IPS DF 19.7 (cell line): ENCODE measurements at regions not wholly inside any gene's neighbourhood (a gene's known extent, or its start where the extent isn't known, plus 50 kb on each side); places are given as distances from the start of the nearest gene placed in this dataset.
A peak's percentile ranks its signal among the peaks of the same experiment; 100 is the strongest.
"Not testable (repeated sequence)": the region's sequence is repeated elsewhere in the genome, so short reads cannot be mapped to it uniquely, and the experiment has no call there.

Source experiments
- DNase-seq: peaks from one replicate; pipeline ENCODE4 v3.0.0-alpha.2; 2013; ENCODE audit warnings: low read depth, low spot score

DNA sequence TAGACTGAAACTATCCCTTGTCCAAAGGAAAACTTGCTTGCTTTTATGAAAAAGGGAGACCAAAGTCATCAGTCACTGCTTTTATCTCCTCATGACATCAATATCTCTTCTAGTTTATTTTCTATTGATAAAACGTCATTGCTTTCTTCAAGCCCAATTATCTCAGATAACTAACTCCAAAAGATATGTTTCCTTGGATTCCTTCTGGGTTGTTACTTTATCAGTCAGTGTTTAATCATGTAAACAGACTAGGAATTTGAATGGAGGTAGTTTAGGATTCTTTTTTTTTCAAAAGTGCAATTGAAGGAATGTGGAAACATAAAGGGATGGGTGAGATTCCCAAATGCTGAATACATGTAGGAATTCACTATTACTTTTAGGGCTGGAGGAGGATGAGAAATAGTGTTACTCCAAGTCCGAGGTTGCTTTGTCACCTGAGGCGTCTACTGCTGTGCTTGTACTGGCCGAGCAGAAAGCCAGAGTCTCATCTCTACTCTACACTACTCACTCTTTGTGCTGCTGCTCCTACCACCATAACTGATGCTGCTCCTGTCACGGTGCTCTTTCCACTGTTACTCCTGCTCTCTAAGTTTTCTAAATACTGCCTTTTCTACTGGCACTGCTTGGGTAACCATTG is 1697.1 kb upstream of the NUDT12 start:
- DNase-seq = no peak

DNA sequence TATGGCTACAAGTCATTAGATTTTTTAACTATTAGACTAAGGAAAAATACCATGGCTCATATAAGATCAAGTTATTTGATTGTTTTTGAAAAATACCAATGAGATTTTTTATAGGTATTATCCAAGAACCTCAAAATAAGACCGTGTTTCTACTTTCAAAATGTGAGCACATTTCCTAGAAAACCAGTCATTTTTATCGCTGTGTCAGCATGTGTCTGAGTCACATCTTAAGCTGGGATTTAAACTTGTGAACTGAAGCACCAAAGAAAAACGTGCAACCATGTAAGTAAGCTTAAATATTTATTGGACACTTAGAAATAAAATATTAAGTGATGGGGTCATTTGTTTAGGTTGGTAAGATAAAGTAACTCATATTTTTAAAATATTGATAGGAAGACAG is 1676.0 kb upstream of the NUDT12 start:
- no peak for DNase-seq

DNA sequence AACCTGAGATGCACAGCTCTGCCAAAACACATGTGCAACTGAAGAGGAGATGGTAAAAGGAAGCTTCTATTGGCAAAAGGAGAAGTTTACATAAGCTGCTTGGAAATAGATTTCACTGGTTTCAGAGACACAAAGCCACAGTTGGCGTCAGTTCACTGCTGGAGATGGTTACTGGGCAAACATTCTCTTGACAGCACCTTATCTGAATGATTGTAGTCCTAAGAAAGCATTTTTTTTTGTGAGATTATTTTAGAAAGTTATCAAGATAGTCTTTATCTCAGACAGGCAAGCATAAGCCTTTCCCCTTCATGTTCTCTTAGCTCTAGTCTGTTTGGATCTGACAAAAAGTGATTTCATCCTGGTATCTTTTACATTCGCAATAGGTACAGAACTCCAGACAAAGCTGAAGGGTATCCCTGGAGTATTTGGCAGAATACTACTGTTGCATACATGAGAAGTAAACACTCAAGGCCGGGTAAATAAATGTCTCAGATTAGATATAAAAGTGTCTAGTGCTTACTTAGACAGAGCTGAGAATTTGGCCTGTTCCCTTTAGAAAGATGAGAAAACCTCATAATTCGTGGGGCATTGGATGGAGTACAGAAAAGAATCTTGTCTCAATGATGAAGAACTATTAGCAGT is 1668.0 kb upstream of the NUDT12 start:
- no peak for DNase-seq

DNA sequence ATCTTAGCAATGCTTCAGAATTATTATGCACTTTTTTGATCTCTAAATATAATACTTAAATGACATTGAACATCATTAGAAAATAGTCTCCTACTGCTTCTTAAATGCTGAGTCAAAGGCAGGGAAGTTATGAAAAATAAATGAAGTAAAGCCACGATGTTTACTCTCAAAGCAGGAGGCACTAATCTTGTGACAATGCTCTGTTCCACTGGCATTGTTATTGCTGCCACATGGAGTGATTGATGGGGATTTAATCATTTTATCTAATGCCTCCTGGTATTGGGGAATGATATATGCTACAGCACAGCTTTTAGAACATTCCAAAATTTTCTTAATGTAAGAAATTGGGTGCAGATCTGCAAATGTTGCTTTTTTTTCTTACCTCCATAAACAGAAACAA is 1655.4 kb upstream of the NUDT12 start:
- no peak for DNase-seq

DNA sequence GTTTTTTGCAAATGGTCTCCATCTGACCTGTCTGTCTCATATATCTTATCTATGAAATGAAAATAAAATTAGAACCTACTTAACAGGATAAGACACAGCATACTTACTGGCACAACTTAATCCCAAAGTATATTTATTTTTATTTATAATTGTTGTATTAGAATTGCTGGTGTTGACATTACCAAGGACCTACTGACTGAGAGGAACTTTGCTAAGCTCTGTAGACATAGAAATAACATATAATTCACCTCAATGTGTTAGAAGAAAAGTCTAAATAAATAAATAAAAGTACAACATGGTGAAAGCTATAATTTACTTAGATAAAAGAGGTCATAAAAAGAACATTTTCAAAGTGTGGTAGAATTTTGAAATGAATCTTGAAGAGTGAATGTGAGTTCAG is 1650.5 kb upstream of the NUDT12 start:
- DNase-seq = no peak

DNA sequence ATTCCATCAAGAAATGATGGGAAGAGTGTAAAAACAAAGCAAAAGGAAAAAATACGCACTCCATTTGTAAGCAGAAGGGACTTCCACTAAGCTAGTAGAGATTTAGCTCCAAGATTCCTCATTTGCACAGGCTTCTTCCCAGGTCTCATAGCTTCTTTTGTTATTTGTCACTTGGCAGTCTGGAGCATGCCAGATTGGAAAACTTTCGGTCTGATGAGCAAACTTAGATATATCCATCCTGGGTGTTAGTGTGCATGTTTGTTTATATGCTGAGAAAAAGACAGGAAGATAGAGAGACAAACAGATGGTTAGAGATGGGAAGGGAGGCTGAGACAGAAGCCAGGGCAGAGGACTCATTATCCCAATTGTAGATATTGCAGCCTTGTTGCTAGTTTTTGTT is 1644.5 kb upstream of the NUDT12 start:
- no peak for DNase-seq

DNA sequence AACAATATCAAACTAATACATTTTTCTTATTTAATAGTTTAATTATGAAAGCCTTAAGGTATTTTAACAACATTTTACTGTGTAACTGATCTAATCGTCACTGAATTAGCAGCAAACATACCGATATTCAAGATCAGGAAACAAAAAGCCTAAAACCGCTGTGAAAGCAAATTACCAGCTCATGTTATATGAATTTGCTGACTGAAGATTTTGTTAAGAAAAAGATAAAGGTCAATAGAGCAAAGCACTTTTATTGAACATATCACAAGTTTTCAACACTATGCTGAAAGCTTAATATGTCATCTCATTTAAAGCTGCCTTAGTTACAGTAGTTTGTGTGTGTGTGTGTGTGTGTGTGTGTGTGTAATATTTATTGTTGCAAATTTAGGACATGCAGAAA is 1634.9 kb upstream of the NUDT12 start:
- no peak for DNase-seq

DNA sequence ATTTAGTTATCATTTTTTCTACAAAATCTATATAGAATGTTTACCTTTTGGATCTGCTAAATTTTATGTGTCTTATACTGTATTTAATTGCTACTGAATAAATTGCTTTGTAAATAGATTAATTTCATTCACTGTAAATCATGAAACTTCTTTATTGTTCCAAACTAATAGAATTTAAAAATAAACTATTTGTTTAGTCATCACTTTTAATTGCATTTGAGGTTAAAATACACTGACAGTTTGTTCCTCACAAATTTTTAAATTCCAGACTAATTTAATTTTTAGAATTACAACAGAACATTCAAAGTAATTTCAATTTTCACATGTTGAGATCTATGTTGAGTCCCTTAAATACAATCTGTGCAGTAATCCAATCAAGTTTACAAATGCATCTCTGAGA is 1633.2 kb upstream of the NUDT12 start:
- DNase-seq = no peak

DNA sequence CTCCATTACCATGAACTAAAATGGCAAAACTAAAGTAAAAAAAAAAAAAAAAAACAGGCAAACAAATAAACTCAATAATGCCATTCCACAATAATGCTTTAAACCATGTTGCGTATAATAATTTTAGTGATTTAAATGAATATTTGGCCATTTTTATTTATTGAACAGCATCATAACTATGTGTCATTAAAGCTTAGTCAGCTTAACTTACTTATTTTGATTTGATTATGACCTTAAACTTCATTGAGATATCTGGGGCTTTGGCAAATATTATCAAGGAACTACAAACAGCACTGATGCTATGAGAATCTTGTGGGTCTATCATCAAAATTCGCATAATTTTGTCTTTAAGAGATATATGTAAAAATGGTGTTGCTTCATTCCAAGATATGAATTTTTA is 1610.3 kb upstream of the NUDT12 start:
- DNase-seq = no peak

DNA sequence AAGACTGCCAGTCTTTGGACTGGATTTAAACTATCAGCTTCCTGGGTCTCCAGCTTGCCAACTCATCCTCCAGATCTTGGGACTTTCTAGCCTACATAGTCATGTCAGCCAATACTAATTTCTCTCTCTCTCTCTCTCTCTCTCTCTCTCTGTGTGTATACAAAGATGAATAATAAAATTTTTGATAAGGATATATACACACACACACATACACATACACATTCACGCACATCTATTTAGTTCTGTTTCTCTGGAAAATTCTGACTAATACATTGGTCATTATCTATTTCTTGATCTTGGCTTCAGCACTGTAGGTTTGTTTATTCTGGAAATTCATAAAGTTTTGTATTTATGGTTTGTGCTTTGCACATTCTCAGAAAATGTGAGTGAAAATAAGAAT is 1606.2 kb upstream of the NUDT12 start:
- DNase-seq = no peak

DNA sequence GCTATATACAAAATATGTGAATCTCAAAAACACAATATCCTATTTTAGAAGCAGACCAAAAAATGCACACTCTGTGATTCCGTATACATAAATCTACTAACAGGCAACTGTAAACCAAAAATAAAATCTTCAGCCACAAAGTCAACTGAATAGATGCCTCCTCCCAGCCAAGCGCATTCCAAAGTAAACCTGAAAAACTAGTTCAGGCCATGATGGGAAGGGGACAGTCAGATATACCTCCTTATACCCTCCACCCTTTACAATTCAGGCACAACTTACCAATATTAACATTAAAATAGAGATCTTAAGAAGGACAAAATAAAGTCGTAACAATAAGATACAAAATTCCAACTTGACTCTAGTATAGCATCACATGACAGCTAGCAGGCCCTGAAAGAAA is 1604.5 kb upstream of the NUDT12 start:
- DNase-seq = peak; percentile 12

DNA sequence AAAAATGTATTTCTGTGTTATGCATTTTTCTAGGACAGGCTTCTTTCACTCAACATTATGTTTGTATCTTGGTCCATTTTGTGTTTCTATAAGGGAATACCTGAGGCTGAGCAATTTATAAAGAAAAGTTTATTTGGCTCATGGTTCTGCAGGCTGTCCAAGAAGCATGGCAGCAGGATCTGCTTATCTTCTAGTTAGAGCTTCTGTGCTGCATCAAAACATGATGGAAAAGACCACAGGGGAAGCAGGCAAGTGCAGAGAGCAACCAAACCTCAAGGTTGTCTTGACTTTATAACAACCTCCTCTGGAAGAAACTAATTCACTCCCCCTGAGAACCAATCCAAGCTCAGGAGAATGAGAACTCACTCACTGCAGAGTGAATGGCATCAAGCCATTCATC is 1601.0 kb upstream of the NUDT12 start:
- DNase-seq = no peak

DNA sequence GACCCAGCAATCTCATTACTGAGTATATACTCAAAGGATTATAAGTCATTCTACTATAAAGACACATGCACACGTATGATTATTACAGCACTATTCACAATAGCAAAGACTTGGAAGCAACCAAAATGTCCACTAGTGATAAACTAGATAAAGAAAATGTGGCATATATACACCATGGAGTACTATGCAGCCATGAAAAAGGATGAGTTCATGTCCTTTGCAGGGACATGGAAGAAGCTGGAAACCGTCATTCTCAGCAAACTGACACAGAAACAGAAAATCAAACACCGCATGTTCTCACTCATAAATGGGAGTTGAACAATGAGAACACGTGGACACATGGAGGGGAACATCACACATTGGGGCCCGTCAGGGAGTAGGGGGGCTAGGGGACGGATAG is 1600.0 kb upstream of the NUDT12 start:
- not testable (repeated sequence) for DNase-seq

DNA sequence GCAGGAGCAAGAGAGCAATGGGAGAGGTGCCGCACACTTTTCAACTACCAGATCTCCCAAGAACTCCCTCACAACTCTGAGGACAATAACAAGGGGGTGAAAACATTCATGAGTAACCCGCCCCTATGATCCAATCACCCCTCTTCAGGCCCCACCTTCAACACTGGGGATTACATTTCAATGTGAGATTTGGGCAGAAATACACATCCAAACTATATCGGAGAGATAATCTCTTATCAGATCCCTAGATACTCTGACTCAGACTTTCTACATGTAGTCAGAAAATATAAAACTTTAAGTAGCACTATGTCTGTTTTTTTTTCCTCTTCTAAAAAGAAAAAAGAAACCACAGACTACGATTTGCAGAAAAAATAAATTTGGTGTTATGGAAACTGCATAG is 1595.9 kb upstream of the NUDT12 start:
- DNase-seq = no peak

DNA sequence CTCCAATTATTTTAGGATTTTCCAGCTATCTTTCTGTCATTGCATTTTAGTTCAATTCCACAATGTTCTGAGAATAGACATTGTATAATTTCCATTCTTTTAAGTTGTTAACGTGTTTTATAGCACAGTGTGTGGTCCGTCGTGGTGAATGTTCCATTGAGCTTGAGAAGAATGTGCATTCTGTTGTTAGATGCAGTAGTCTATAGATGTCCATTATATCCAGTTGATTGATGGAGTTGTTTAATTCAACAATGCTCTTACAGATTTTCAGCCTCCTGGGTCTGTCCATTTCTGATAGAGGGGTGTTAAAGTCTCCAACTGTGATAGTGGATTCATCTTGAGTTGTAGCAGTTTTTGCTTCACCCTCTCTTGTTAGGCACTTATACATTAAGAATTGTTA is 1587.7 kb upstream of the NUDT12 start:
- no peak for DNase-seq

DNA sequence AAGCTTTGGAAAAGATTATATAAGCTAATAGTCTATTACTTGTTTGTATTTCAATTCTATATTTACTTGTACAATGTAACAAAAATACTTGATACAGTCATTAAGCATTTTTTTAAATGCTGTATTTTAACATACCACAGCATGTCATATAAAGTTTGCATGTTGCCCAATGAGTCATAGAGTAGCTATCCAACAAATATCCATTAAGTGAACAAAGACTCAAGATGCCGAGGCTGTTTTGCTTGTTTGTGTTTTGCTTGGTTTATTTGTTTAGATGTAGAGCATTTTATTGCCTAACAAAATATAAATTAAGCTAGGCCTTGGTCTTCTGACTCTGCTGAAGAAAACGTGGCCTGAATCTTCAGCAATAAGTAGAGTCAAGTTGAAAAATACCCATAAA is 1584.3 kb upstream of the NUDT12 start:
- no peak for DNase-seq

DNA sequence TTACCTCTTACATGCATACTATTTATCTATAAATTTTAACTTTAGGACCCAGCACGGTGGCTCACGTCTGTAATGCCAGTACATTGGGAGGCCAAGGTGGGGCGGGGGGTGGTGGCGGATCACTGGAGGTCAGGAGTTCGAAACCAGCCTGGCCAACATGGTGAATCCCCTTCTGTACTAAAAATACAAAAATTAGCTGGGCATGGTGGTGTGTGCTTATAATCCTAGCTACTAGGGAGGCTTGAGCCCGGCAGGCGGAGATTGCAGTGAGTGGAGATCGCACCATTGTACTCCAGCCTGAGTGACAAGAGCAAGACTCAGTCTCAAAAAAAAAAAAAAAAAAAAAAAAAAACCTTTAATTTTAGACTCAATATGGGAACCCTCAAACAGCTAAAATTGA is 1582.6 kb upstream of the NUDT12 start:
- DNase-seq = no peak

DNA sequence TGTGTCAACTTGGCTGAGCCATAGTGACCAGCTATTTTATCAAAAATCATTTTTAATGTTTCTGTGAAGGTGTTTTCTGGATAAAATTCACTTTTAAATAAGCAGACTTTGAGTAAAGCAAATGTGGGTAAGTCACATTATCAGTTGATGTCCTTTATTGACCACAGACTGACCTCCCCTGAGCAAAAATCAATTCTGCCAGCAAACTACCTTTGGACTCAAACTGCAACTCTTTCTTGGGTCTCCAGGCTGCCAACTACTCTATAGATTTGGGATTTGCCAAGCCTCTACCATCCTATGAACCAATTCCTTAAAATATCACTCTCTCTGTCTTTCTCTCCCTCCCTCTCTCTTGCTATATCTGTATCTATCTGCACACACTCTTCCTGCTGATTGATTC is 1571.7 kb upstream of the NUDT12 start:
- no peak for DNase-seq

DNA sequence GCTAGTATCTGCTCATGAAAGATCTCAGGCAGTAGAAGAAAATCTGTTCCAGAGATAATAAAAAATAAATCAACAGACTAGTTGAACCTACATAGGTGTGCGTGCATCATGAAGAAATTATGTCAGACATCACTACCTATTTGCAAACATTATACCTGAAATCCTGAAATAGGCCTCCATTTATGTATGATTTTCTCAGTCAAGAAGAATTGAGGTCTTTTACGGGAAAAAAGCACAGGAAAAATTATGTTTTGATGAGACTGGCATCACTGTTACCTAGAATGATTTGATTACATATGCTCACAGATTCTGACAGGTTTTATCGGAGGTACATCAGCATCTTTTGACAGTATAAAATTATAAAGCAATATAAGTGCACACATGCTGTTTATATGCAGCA is 1570.5 kb upstream of the NUDT12 start:
- DNase-seq = no peak

DNA sequence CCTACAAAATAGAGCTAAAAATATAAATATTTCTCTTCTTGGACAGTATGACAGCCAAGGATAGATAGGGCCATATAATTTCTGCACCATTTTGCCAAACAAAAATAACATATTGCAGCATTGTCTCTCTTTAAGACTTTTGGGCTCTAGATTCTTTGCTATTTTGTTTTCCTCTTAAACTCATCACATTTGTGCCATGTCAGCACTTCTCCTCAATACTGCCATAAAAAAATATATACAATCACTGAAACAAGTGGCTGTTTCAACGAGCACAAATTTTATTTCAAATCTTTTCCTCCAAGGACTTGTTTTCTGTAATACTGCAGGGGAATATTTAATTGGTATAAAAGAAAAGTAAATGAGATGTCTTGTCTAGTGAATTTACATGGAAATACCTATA is 1570.0 kb upstream of the NUDT12 start:
- no peak for DNase-seq

DNA sequence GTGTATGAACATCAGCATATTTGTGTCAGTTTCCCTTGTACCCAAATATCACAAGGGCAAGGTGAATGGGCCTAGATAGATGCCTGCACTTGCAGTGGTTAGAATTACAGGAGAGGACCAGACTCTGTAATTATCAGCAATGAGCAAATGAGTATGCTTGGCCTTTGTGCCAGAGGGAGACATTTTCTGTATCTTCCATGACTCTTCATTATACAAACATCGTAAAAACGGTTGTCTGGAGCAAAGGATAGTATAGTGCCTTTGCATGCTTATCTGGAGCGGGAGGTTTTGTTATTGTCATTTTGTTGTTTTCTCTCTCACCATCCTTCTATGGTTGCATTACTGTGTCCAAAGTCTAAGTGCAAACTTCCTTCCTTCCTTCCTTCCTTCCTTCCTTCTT is 1568.5 kb upstream of the NUDT12 start:
- no peak for DNase-seq

DNA sequence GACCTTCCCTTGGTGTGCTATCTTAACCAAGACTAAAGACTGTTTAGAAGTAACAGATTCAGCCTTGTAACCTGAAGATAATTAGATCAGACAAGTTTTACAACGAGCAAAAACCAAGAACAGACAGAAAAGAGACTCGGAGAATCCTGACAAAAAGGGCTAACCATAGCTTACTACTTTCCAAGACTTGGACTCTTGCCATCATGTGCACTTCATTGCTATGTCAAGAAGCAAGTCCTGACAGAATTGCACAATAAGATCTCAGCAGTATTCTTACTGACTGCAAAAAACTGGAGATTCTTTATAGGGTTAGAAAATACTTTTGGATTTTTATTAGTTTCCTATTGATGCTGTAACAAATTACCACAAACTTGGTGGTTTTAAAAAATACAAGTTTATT is 1539.0 kb upstream of the NUDT12 start:
- DNase-seq = no peak

DNA sequence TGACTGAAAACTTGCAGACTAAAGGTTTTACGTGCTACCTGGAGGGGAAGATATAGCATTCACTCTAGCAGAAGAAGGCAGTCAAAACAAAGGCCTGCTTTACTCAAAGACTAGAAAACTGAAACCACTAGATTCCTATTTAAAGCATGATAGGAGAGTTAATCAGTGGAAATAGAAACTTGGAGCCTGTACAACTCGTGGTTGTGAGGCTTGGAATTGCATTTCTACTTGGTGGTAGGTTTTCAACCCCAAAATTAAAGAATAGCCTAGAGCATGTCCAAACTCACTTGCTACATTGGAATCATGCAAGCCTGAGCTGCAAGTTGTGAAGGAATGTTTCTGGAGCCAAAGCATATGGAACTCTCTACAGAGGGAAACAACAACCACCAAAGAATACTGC is 1526.4 kb upstream of the NUDT12 start:
- DNase-seq = no peak

DNA sequence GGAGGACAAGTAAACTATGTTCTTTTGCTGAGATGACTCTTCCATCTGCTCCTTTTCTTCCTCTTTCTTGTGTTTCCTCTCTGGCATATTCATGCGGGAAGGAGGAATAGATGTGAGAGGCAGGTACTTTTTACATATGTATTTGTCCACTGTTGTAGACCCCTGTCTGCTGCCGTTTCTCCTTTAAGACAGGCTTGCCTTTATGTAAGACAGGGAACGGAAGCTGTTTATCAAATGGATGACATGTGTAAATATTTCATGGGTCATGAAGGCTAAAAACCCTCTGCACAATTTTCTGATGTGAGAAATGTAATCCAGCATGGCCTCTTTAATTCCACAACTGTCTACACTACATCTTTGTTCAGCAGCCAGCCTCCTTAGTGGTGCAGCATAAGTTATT is 1525.5 kb upstream of the NUDT12 start:
- DNase-seq = no peak
